ENCODE measurements at regions not wholly inside any gene's neighbourhood (a gene's known extent, or its start where the extent isn't known, plus 50 kb on each side); places are given as distances from the start of the nearest gene placed in this dataset.
A peak's percentile ranks its signal among the peaks of the same experiment; 100 is the strongest.

DNA sequence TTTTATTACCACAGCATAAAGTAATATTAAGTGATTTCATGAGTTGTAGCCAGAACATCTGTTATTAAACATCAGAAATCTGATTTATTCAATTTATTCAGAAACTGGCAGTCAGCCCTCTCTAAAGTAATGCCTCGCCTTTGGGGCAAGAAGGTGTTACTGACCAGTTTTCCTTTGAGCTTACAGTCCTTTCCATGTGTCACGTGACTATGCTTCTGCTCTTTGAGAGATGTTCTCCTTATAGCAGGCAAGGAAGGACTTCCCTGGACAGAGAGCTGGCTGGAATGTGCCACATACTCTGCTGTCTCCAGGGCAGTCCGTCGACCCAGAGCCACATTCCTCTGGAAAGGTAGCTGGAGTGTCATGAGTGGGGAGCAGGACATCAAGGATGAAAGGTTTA, 119.7 kb downstream of the RDH14 start:
- peaks cover 29% of the 10 kb centered on the region for H3K27me3 Mint-ChIP-seq
- H3K4me3 Mint-ChIP-seq, result no peak overlapping the region
- no peaks in the 10 kb centered on the region for H3K4me1 Mint-ChIP-seq
- no peaks in the 10 kb centered on the region for H3K9me3 Mint-ChIP-seq
- no peak overlapping the region for H3K27ac Mint-ChIP-seq
- ATAC-seq (no peak), DNase-seq (no peak)

DNA sequence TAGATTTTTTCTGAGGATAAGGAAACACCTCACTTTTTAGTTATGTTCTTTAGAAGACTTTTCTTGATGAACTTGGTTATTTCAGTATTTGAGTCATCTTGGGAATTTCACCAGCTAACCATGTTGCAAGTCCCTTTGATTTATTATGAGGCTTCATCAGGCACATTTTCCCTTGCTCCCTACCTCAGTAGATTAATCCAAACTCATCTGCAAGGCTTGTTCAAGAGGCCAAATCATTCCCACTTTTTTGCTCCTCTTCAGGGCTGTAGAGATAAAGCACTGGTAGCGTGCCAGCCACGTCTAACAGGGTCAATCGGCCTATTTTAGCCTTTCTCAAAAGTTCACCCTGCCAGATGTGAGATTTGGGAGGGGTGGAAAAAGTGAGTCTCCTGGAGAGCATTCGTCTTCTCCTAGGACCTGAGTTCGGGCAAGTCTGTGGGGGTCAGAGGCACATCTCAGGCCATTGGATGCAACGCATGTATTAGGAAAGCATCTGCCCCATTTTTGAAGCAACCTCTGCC, 120.3 kb downstream of the RDH14 start:
- H3K27ac Mint-ChIP-seq, result no peak overlapping the region
- H3K27me3 Mint-ChIP-seq, result peaks cover 29% of the 10 kb centered on the region
- H3K4me3 Mint-ChIP-seq, result no peak overlapping the region
- H3K9me3 Mint-ChIP-seq, result no peaks in the 10 kb centered on the region
- H3K4me1 Mint-ChIP-seq, result no peaks in the 10 kb centered on the region
- ATAC-seq (no peak), DNase-seq (no peak)

DNA sequence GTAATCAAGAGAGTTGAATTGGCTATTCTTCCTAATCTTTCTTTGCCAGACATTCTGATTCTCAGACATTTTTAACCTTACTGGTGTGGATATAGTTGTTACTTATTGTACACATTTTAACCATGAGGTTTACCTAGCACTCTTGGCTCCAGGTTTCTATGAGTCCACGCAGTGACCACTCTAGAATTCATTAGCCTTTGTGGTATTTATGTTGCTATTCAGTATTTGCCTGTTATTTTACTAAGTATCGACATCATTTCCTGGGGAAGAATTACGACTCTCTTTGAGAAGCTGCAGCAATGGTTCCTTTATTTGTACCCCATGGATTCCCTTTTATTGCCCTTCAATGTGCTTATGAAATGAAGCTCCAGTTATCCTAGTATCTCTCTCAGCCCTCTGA, 120.7 kb downstream of the RDH14 start:
- no peak overlapping the region for H3K27ac Mint-ChIP-seq
- H3K9me3 Mint-ChIP-seq, result no peaks in the 10 kb centered on the region
- no peak overlapping the region for H3K4me3 Mint-ChIP-seq
- no peak for ATAC-seq
- peaks cover 29% of the 10 kb centered on the region for H3K27me3 Mint-ChIP-seq
- H3K4me1 Mint-ChIP-seq, result no peaks in the 10 kb centered on the region
- no peak for DNase-seq

DNA sequence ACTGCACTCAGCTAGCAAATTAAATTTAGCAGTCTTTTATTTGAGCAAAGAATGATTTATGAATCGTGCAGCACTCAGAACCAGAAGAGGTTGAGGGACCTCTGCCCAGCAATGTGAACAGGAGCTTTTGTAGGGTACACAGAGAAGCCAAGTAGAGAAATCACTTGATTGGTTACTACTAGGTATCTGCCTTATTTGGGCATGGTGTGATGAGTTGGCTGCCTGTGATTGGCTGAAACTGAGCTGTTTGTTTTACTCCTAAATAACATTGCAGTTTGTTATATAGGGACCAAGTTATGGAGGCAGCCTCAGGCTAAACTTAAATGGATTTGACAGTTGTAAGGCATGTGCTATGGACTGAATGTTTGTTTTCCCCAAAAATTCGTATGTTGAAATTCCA, 122.5 kb downstream of the RDH14 start:
- DNase-seq, result no peak
- Mint-ChIP-seq H3K27ac (no peak overlapping the region), H3K9me3 (no peaks in the 10 kb centered on the region), H3K27me3 (peaks cover 19% of the 10 kb centered on the region), H3K4me1 (no peaks in the 10 kb centered on the region), H3K4me3 (no peak overlapping the region)
- ATAC-seq, result no peak

DNA sequence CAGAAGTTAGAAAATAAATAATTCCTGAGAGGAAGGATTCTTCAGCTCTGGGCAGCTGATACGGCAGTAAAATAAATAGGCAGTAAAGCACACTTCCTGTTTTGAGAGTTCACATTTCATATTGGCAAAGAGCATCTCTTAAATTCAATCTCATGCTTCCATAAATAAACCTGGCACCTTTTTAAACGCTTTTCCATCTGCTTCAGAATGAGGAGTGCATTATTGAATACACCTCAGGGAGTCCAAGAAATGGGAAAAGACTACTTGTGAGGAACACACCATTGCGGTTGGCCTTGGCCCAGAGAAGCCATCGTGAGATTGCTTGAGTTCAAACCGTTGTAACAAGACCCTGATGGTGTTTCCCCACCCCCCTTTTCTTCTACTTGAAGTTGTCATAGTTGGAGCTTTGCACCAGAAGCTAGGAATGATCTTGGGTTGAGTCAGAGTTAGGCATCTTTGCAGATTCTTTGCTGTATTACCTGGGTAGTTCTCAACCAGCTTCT, 123.9 kb downstream of the RDH14 start:
- Mint-ChIP-seq H3K27ac (no peak overlapping the region), H3K9me3 (no peaks in the 10 kb centered on the region), H3K27me3 (peaks cover 7% of the 10 kb centered on the region), H3K4me3 (no peak overlapping the region), H3K4me1 (no peaks in the 10 kb centered on the region)
- no peak for ATAC-seq
- DNase-seq, result no peak

DNA sequence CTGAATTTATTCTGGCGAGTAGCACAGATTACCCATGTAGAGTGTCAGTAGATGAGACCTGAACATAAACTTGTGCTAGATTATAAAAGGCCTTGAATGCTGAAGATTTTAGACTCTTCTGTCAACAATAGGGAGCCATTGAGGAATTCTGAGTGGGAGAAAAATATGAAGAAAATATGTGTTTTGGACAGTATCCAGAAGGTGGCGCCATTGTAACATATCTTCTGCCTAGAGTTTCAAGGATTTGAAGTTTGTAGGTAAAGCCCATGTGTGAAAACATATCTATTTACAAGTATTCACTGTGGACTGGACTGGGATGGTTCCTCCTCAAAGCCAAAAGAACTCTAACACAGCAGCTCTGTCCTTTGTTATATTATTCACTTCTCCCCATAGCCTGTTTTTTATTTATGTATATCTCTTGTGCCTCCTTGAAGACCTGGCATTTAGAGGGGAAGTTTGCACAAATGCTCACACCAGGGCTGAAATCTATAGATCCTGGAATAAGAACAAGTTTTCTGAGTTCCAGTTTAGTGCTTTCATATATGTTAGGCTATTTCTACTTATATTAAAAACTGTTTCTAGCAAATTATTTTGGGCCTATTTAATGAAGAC, 124.9 kb downstream of the RDH14 start:
- ATAC-seq, result no peak
- DNase-seq, result peak in 1 of 2 donors; percentile 12
- no peaks in the 10 kb centered on the region for H3K4me1 Mint-ChIP-seq
- no peak overlapping the region for H3K4me3 Mint-ChIP-seq
- H3K27ac Mint-ChIP-seq, result no peak overlapping the region
- no peaks in the 10 kb centered on the region for H3K27me3 Mint-ChIP-seq
- no peaks in the 10 kb centered on the region for H3K9me3 Mint-ChIP-seq

DNA sequence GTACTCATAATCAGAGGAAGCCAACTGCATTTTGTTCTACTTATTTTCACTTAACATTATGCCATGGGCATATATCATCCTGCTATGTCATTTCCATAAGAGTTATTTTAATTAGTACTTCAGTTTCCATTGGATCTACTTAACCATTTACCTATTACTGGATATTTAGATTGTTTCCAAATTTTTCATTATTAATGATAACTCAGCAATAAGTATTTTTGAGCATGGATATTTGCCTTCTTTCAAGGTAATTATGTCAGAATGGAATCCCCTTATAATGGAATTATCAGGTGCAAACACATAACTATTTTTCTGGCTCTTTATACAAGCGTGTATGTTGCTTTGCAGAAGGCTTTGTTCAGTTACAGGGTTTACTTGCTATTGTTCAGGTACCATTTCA, 126.6 kb downstream of the RDH14 start:
- no peak for ATAC-seq
- H3K27ac Mint-ChIP-seq, result no peak overlapping the region

DNA sequence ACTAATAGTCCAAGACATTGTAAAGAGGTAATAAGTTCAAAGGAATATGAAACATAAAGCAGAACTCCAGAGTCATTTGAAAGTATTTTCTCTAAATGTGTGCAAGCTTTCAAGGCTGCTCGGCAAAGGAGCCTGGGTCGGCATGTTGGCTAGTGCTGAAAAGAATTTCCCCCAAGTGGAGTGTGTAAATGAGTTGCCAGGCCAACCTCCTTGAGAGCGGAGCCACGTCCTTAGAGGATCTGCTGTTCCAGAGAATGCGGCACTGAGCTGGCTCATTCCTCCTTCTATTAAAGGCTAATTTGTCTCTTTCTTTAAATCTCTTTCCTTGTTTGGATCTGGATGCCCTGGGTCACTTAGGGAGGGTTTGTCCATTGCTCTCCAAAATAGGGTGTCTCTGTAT, 127.5 kb downstream of the RDH14 start:
- Mint-ChIP-seq H3K27me3 (no peaks in the 10 kb centered on the region), H3K4me3 (no peak overlapping the region)
- no peak for DNase-seq

More for the DNA sequence above, 126.6 kb downstream of the RDH14 start:
- Mint-ChIP-seq H3K4me1 (no peaks in the 10 kb centered on the region), H3K27me3 (no peaks in the 10 kb centered on the region), H3K9me3 (no peaks in the 10 kb centered on the region), H3K4me3 (no peak overlapping the region)
- no peak for DNase-seq

DNA sequence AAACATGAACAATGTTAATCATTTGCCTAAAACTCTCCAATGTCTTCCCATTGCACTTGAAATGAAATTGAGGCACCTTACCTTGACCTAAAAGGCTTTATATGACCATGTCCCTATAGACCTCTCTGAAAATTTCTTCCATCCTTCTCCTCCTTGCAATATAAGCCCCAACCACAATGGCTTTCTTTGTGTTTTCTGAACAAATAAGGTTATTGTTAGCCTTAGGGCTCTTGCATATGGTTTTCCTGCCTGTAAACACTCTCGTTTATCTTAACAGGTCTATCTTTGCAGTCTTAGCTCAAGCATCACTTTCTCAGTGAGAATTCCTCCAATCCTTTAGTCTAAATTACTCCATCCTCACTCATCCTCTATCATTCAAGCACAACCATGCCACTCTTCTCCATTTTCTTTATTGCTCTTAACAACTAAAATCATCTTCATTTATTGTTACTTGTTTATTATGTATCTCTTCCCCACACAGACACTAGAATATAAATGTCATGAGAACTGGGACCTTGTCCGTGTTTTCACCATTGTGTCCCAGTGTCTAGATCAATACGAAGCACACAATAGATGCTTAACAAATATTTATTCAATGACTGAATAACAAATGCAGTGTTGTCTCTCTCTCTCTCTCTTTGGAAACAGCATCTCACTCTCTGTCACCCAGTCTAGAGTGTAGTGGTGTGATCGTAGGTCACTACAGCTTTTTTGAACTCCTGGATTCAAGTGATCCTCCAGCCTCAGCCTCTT, 129.3 kb downstream of the RDH14 start:
- no peak for DNase-seq
- Mint-ChIP-seq H3K27ac (peak overlapping the region in 1 of 2 donors; percentile 7), H3K4me1 (no peaks in the 10 kb centered on the region), H3K4me3 (no peak overlapping the region), H3K9me3 (no peaks in the 10 kb centered on the region), H3K27me3 (no peaks in the 10 kb centered on the region)
- no peak for ATAC-seq

More for the DNA sequence above, 127.5 kb downstream of the RDH14 start:
- ATAC-seq, result no peak
- no peak overlapping the region for H3K27ac Mint-ChIP-seq
- H3K9me3 Mint-ChIP-seq, result no peaks in the 10 kb centered on the region
- H3K4me1 Mint-ChIP-seq, result no peaks in the 10 kb centered on the region

DNA sequence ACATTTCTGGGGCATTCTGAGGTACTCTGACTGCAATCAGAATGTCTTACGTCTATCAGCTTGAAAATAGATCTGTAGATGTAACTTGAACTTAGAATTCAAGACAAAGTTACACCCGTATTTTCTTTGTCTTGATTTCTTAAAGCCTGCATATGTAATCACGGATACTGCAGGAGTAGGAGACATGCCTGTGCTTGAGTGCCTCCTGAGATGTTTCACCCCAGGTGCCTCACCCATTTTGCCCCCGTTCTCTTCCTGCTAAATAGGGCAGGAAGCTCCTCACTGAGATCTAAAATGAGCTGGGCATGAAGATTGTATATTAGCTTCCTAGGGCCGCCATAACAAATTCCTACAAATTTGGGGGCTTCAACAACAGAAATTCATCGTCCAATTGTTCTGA, 131.9 kb downstream of the RDH14 start:
- no peak for ATAC-seq
- Mint-ChIP-seq H3K4me3 (no peak overlapping the region), H3K27me3 (peaks cover 7% of the 10 kb centered on the region), H3K9me3 (no peaks in the 10 kb centered on the region), H3K4me1 (no peaks in the 10 kb centered on the region), H3K27ac (no peak overlapping the region)
- DNase-seq, result no peak

DNA sequence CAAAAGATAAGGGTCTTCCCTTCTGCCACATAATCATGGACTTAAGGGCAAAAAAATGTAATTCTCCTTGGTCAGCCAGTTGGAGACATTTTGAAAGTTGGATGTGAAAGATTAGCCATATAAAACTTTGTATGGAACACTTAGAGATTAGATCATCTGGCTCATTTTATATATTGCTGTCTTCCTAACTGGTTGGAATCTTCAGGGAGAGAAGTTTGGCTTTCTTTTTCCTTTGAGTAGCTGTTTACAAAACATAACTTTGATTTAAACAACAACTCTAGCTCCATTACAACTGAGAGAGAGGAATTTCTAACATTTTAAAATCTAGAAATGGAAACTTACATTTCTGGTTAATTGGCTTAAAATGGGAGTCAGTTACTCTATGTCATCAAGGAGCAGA, 132.7 kb downstream of the RDH14 start:
- peaks cover 10% of the 10 kb centered on the region for H3K27me3 Mint-ChIP-seq
- no peak for DNase-seq
- H3K4me3 Mint-ChIP-seq, result no peak overlapping the region
- no peak overlapping the region for H3K27ac Mint-ChIP-seq
- no peaks in the 10 kb centered on the region for H3K9me3 Mint-ChIP-seq
- ATAC-seq, result no peak
- H3K4me1 Mint-ChIP-seq, result no peaks in the 10 kb centered on the region

DNA sequence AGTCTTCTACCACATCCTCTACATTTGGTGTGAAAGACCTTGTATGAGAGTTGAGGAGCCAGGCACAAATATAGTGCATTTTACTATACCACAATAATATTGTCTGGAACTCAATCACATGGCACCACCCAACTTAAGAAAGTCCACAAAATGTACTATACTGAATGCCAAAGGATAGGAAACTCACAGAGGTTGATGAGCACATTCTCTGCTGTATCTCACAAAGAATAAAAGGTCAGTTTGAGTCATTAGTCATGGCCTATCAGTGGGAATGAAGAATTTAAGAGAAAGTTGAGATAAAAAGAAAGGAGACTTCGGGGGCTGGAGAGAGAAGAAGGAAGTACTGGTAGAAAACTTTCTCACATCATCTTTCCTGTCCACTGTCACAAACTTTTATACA, 134.3 kb downstream of the RDH14 start:
- Mint-ChIP-seq H3K4me3 (no peak overlapping the region), H3K4me1 (no peaks in the 10 kb centered on the region), H3K27ac (no peak overlapping the region), H3K9me3 (no peaks in the 10 kb centered on the region), H3K27me3 (peaks cover 13% of the 10 kb centered on the region)
- ATAC-seq, result no peak
- DNase-seq, result no peak

DNA sequence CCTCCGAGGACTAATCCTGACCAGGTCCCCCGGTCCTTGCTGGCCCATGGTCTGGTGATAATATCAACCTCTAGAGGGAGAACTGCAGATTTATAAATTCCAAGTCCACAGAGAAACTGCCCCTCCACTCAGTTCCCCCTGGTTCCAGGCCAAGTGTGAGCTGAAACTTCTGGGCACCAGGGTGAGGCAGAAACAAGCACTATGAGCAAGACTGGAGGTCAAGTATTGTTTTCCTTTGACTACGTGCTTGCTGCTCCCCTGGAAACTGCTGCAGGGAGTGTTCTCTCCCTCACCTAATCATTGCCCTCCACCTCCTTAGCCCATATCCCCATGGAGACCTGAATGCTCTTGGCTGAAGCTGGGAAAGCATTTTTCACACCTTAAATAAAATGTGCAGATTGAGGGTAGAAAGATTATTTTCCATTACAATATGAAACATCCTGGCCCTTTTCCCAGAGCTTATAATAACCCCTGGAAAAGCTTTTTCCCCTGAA, 135.2 kb downstream of the RDH14 start:
- H3K4me3 Mint-ChIP-seq, result no peak overlapping the region
- H3K9me3 Mint-ChIP-seq, result no peaks in the 10 kb centered on the region
- H3K27me3 Mint-ChIP-seq, result peaks cover 13% of the 10 kb centered on the region
- DNase-seq (no peak), ATAC-seq (no peak)
- no peaks in the 10 kb centered on the region for H3K4me1 Mint-ChIP-seq
- H3K27ac Mint-ChIP-seq, result no peak overlapping the region

DNA sequence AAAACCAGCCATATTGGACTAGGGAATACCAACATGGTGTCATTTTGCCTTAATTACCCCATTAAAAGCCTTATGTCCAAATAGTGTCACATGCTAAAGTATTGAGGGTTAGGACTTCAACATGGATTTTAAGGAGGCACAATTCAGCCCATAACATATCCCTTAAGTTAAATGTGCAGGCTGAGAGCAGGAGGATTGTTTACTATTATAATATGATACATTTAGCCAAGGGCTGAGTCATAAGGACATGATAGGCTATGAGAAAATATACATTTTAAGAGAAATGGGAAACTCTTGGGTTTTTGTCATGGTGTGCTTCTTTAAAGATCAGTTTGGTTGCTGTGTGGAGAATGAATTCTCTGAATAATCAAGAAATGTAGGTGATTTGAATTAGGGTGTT, 136.8 kb downstream of the RDH14 start:
- no peaks in the 10 kb centered on the region for H3K9me3 Mint-ChIP-seq
- H3K27ac Mint-ChIP-seq, result no peak overlapping the region
- no peaks in the 10 kb centered on the region for H3K4me1 Mint-ChIP-seq
- no peak overlapping the region for H3K4me3 Mint-ChIP-seq
- H3K27me3 Mint-ChIP-seq, result peaks cover 21% of the 10 kb centered on the region
- DNase-seq (no peak), ATAC-seq (no peak)

DNA sequence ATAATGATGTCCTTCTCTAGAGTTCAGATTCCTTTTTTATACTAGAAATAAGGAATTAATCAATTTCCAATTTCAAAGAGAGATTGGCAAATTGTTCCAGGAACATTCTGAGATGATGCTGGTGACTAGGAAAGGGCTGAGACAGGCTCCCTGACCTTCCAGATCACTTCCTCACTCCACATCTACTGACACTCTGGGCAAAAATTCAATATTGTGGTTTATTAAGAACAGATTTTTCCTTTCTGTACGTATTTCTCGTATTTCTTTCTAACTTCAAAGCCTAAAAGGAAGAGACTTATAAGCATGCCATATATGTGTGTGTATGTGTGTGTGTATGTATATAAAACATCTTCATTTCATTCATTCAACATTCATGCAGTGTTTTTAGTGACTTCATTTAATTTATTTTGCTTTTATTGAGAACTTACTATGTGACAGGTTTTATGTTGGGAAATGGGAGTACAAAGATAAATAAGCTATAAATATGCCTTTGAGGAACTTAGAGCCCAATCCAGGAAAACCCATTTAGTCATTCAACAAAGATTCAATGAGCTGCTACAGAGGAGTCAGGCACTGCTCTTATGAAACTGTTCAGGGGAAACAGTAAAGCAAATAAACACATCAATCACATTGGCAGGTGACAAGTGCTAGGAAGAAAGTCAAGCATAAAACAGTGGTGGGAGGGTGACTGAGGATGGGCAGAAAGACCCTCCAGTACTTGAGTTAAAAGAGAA, 137.9 kb downstream of the RDH14 start:
- Mint-ChIP-seq H3K4me1 (no peaks in the 10 kb centered on the region), H3K27ac (no peak overlapping the region), H3K9me3 (no peaks in the 10 kb centered on the region), H3K4me3 (no peak overlapping the region), H3K27me3 (peaks cover 27% of the 10 kb centered on the region)
- ATAC-seq, result no peak
- DNase-seq, result no peak
